ENCODE measurements at regions not wholly inside any gene's neighbourhood (a gene's known extent, or its start where the extent isn't known, plus 50 kb on each side); places are given as distances from the start of the nearest gene placed in this dataset.

- no peaks in the 10 kb centered on the region for H3K4me1 ChIP-seq (ENCODE audit: low read length)
- no peaks in the 10 kb centered on the region for H3K27me3 ChIP-seq (ENCODE audit: low read depth, low read length)
- no peaks in the 10 kb centered on the region for H4K20me1 ChIP-seq (ENCODE audit: insufficient read depth, low read length)
- no peaks in the 10 kb centered on the region for H3K79me2 ChIP-seq (ENCODE audit: low read length)
- H3K4me2 ChIP-seq (ENCODE audit: low read length) = no peak overlapping the region
- H2AFZ ChIP-seq (ENCODE audit: low read depth, low read length) = no peak overlapping the region
- H3K9me3 ChIP-seq (ENCODE audit: insufficient read depth, low read length) = no peaks in the 10 kb centered on the region
- no peaks in the 10 kb centered on the region for H3K36me3 ChIP-seq (replicated peaks; ENCODE audit: low read depth, low read length)
- H3K9ac ChIP-seq (ENCODE audit: low read length) = no peak overlapping the region
- H3K27ac ChIP-seq (ENCODE audit: low read length) = no peak overlapping the region
- TF ChIP-seq EZH2phosphoT487 (IDR thresholded peaks at IDR 0.05; ENCODE audit: low read depth) (no peak), CTCF (IDR thresholded peaks at IDR 0.05; ENCODE audit: low read depth, low read length) (no peak)
- no peak overlapping the region for H3K4me3 ChIP-seq (ENCODE audit: low read length)
Observed at GRCh38 chr7:84565345-84566074, 370.9 kb upstream of the SEMA3A start.

GRCh38 chr7:84553711-84554110, 359.1 kb upstream of the SEMA3A start:
- Histone ChIP-seq H3K27me3 (ENCODE audit: low read depth, low read length) (no peaks in the 10 kb centered on the region), H3K36me3 (replicated peaks; ENCODE audit: low read depth, low read length) (peaks cover 4% of the 10 kb centered on the region), H3K9ac (ENCODE audit: low read length) (no peak overlapping the region), H4K20me1 (ENCODE audit: insufficient read depth, low read length) (no peaks in the 10 kb centered on the region), H3K79me2 (ENCODE audit: low read length) (no peaks in the 10 kb centered on the region), H3K9me3 (ENCODE audit: insufficient read depth, low read length) (peaks cover 8% of the 10 kb centered on the region; the same call in 1 of the 2 replicates), H3K4me3 (ENCODE audit: low read length) (no peak overlapping the region), H3K4me1 (ENCODE audit: low read length) (no peaks in the 10 kb centered on the region), H3K27ac (ENCODE audit: low read length) (no peak overlapping the region), H2AFZ (ENCODE audit: low read depth, low read length) (no peak overlapping the region), H3K4me2 (ENCODE audit: low read length) (no peak overlapping the region)
- TF ChIP-seq EZH2phosphoT487 (IDR thresholded peaks at IDR 0.05; ENCODE audit: low read depth) = no peak
- no peak for TF ChIP-seq CTCF (IDR thresholded peaks at IDR 0.05; ENCODE audit: low read depth, low read length)

DNA sequence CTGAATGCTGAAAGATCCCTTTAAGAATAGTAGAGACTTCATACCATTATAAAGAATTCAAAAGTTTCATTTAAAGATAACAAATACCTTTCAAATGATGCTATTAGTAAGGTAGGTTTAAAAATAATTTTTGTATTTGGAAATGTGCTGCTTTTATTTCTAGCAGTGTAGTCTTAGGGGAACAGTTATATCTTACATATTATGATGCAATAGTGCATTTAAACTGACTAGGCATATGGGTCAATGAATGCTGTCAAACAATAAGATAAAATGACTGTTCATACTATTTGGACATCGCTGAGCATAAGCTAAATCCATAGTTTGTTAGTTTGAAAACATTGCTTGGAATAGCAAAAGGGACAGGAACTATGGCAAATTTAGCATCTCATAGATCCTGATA, 354.8 kb upstream of the SEMA3A start:
- no peak for TF ChIP-seq EZH2phosphoT487 (IDR thresholded peaks at IDR 0.05; ENCODE audit: low read depth)
- TF ChIP-seq CTCF (IDR thresholded peaks at IDR 0.05; ENCODE audit: low read depth, low read length) = no peak
- H3K27me3 ChIP-seq (ENCODE audit: low read depth, low read length) = no peaks in the 10 kb centered on the region
- no peak overlapping the region for H3K4me3 ChIP-seq (ENCODE audit: low read length)
- no peaks in the 10 kb centered on the region for H4K20me1 ChIP-seq (ENCODE audit: insufficient read depth, low read length)
- H3K4me2 ChIP-seq (ENCODE audit: low read length) = no peak overlapping the region
- H3K36me3 ChIP-seq (replicated peaks; ENCODE audit: low read depth, low read length) = no peaks in the 10 kb centered on the region
- H2AFZ ChIP-seq (ENCODE audit: low read depth, low read length) = no peak overlapping the region
- H3K9me3 ChIP-seq (ENCODE audit: insufficient read depth, low read length) = no peaks in the 10 kb centered on the region
- H3K27ac ChIP-seq (ENCODE audit: low read length) = no peak overlapping the region
- no peak overlapping the region for H3K9ac ChIP-seq (ENCODE audit: low read length)
- no peaks in the 10 kb centered on the region for H3K79me2 ChIP-seq (ENCODE audit: low read length)
- H3K4me1 ChIP-seq (ENCODE audit: low read length) = no peaks in the 10 kb centered on the region

- Histone ChIP-seq H3K4me2 (ENCODE audit: low read length) (no peak overlapping the region), H3K4me1 (ENCODE audit: low read length) (no peaks in the 10 kb centered on the region), H3K79me2 (ENCODE audit: low read length) (no peaks in the 10 kb centered on the region), H3K9me3 (ENCODE audit: insufficient read depth, low read length) (no peaks in the 10 kb centered on the region), H3K4me3 (ENCODE audit: low read length) (no peak overlapping the region), H4K20me1 (ENCODE audit: insufficient read depth, low read length) (no peaks in the 10 kb centered on the region), H3K27ac (ENCODE audit: low read length) (no peak overlapping the region), H3K9ac (ENCODE audit: low read length) (no peak overlapping the region), H3K36me3 (replicated peaks; ENCODE audit: low read depth, low read length) (no peaks in the 10 kb centered on the region), H2AFZ (ENCODE audit: low read depth, low read length) (no peak overlapping the region), H3K27me3 (ENCODE audit: low read depth, low read length) (no peaks in the 10 kb centered on the region)
- TF ChIP-seq EZH2phosphoT487 (IDR thresholded peaks at IDR 0.05; ENCODE audit: low read depth) = no peak
- no peak for TF ChIP-seq CTCF (IDR thresholded peaks at IDR 0.05; ENCODE audit: low read depth, low read length)
Observed at GRCh38 chr7:84548366-84549365, 354.1 kb upstream of the SEMA3A start.

Measured in OCI-LY3 (cell line).